H9 (cell line): ENCODE measurements at regions not wholly inside any gene's neighbourhood (a gene's known extent, or its start where the extent isn't known, plus 50 kb on each side); places are given as distances from the start of the nearest gene placed in this dataset.

Source experiments
- DNase-seq: peaks from one replicate; pipeline ENCODE4 v3.0.0-alpha.2; 2017
- H2AFZ ChIP-seq: one replicate; pipeline ENCODE4 v1.6.1; 2013; ENCODE audit warnings: mild to moderate bottlenecking, low read length, control low read depth, moderate library complexity
- H2AK5ac ChIP-seq: 2 replicates; pipeline ENCODE4 v1.6.1; 2013; ENCODE audit warnings: low read length, control low read depth, mixed read lengths; ENCODE audit not compliant: insufficient read length
- H2BK120ac ChIP-seq: one replicate; pipeline ENCODE4 v1.6.1; 2013; ENCODE audit warnings: low read depth, mild to moderate bottlenecking, low read length, control low read depth, inconsistent platforms; ENCODE audit not compliant: poor library complexity, severe bottlenecking
- H2BK12ac ChIP-seq: 2 replicates; pipeline ENCODE4 v1.6.1; 2013; ENCODE audit warnings: low read length, control low read depth, mixed read lengths, low read depth; ENCODE audit not compliant: insufficient read length
- H2BK15ac ChIP-seq: 2 replicates; pipeline ENCODE4 v1.6.1; 2013; ENCODE audit warnings: low read depth, low read length, control low read depth
- H2BK20ac ChIP-seq: one replicate; pipeline ENCODE4 v1.6.1; 2013; ENCODE audit warnings: low read depth, mild to moderate bottlenecking, low read length, control low read depth, inconsistent platforms; ENCODE audit not compliant: poor library complexity, severe bottlenecking
- H2BK5ac ChIP-seq: 2 replicates; pipeline ENCODE4 v1.6.1; 2013; ENCODE audit warnings: low read length, control low read depth, mixed read lengths; ENCODE audit not compliant: insufficient read length
- H3K14ac ChIP-seq: 2 replicates; pipeline ENCODE4 v1.6.1; 2013; ENCODE audit warnings: low read length, control low read depth; ENCODE audit not compliant: insufficient read depth
- H3K18ac ChIP-seq: 2 replicates; pipeline ENCODE4 v1.6.1; 2013; ENCODE audit warnings: low read depth, mild to moderate bottlenecking, mixed read lengths, low read length, control low read depth; ENCODE audit not compliant: insufficient read length
- H3K23ac ChIP-seq: 2 replicates; pipeline ENCODE4 v1.6.1; 2013; ENCODE audit warnings: low read length, control low read depth, mixed read lengths, low read depth; ENCODE audit not compliant: insufficient read length
- H3K23me2 ChIP-seq: 2 replicates; pipeline ENCODE4 v1.6.1; 2013; ENCODE audit warnings: low read depth, mild to moderate bottlenecking, mixed read lengths, low read length, control low read depth; ENCODE audit not compliant: insufficient read length, poor library complexity, severe bottlenecking
- H3K27ac ChIP-seq: 2 replicates; pipeline ENCODE4 v1.5.1; 2013; ENCODE audit warnings: low read length, control low read depth, mixed read lengths, low read depth; ENCODE audit not compliant: insufficient read length
- H3K27me3 ChIP-seq: 2 replicates; pipeline ENCODE4 v1.6.1; 2013; ENCODE audit warnings: low read length, control low read depth, inconsistent platforms; ENCODE audit not compliant: insufficient read depth
- H3K4ac ChIP-seq: 2 replicates; pipeline ENCODE4 v1.6.1; 2013; ENCODE audit warnings: low read depth, mild to moderate bottlenecking, control low read depth, inconsistent platforms, low read length, moderate library complexity
- H3K4me1 ChIP-seq: 2 replicates; pipeline ENCODE4 v1.6.1; 2013; ENCODE audit warnings: low read length, control low read depth, inconsistent platforms; ENCODE audit not compliant: insufficient read depth
- H3K4me2 ChIP-seq: 2 replicates; pipeline ENCODE4 v1.6.1; 2013; ENCODE audit warnings: low read length, control low read depth, mixed read lengths; ENCODE audit not compliant: insufficient read length, insufficient read depth
- H3K56ac ChIP-seq: 2 replicates; pipeline ENCODE4 v1.6.1; 2013; ENCODE audit warnings: low read depth, mild to moderate bottlenecking, mixed read lengths, low read length, control low read depth; ENCODE audit not compliant: insufficient read length
- H3K79me1 ChIP-seq: 2 replicates; pipeline ENCODE4 v1.6.1; 2013; ENCODE audit warnings: low read depth, mild to moderate bottlenecking, moderate library complexity, low read length, control low read depth, inconsistent platforms; ENCODE audit not compliant: insufficient read depth, poor library complexity, severe bottlenecking
- H3K79me2 ChIP-seq: 2 replicates; pipeline ENCODE4 v1.6.1; 2013; ENCODE audit warnings: low read length, control low read depth, inconsistent platforms; ENCODE audit not compliant: insufficient read depth
- H3K9ac ChIP-seq: 2 replicates; pipeline ENCODE4 v1.6.1; 2013; ENCODE audit warnings: low read length, control low read depth, mixed read lengths; ENCODE audit not compliant: insufficient read length; ENCODE audit errors: extremely low read depth
- H3K9me3 ChIP-seq: one replicate; pipeline ENCODE4 v1.6.1; 2013; ENCODE audit warnings: low read depth, low read length, inconsistent platforms; ENCODE audit not compliant: control insufficient read depth
- H3T11ph ChIP-seq: one replicate; pipeline ENCODE4 v1.6.1; 2013; ENCODE audit warnings: mild to moderate bottlenecking, low read length, control low read depth, inconsistent platforms
- H4K20me1 ChIP-seq: one replicate; pipeline ENCODE4 v1.6.1; 2013; ENCODE audit not compliant: control insufficient read depth, insufficient read length, insufficient read depth
- H4K5ac ChIP-seq: 2 replicates; pipeline ENCODE4 v1.6.1; 2013; ENCODE audit warnings: low read depth, mild to moderate bottlenecking, mixed read lengths, low read length, control low read depth; ENCODE audit not compliant: insufficient read length
- H4K8ac ChIP-seq: replicated peaks from 2 replicates; pipeline ENCODE4 v1.6.1; 2013; ENCODE audit warnings: low read length, control low read depth, mixed read lengths, low read depth; ENCODE audit not compliant: insufficient read length
- H4K91ac ChIP-seq: 2 replicates; pipeline ENCODE4 v1.6.1; 2013; ENCODE audit warnings: low read depth, mild to moderate bottlenecking, moderate library complexity, mixed read lengths, low read length, control low read depth; ENCODE audit not compliant: insufficient read length
- H3K27ac Mint-ChIP-seq, 3 experiments: 2 replicates in 2 of 3; 3 replicates in 1 of 3; pipeline ENCODE4 v1.8.0; 2020 to 2021; ENCODE audit warnings: mixed read lengths in 3 of 3, mild to moderate bottlenecking in 1 of 3, moderate library complexity in 1 of 3
- H3K27me3 Mint-ChIP-seq: 2 replicates; pipeline ENCODE4 v1.8.0; 2021; ENCODE audit warnings: low read depth, mild to moderate bottlenecking, moderate library complexity, mixed read lengths
- H3K36me3 Mint-ChIP-seq, 3 experiments: 2 replicates in 2 of 3; 3 replicates in 1 of 3; pipeline ENCODE4 v1.8.0; 2020 to 2021; ENCODE audit warnings: low read depth in 3 of 3, mixed read lengths in 3 of 3; ENCODE audit not compliant: insufficient read depth in 1 of 3
- H3K4me1 Mint-ChIP-seq, 2 experiments: 2 replicates each; pipeline ENCODE4 v1.8.0; 2020; ENCODE audit warnings: mixed read lengths in 2 of 2
- H3K4me3 Mint-ChIP-seq, 2 experiments: 2 replicates in 1 of 2; 3 replicates in 1 of 2; pipeline ENCODE4 v1.8.0; 2020 to 2021; ENCODE audit warnings: mild to moderate bottlenecking in 2 of 2, mixed read lengths in 2 of 2, moderate library complexity in 1 of 2
- H3K9me3 Mint-ChIP-seq, 2 experiments: 2 replicates in 1 of 2; 3 replicates in 1 of 2; pipeline ENCODE4 v1.8.0; 2020; ENCODE audit warnings: mild to moderate bottlenecking in 2 of 2, mixed read lengths in 2 of 2, moderate library complexity in 1 of 2
- CTCF ChIP-seq: fragments of 200-600 bp; sonication (generic); conservative IDR thresholded peaks from 3 replicates; pipeline ENCODE4 v1.8.0; 2021; ENCODE audit warnings: antibody characterized with exemption, mild to moderate bottlenecking
- WGBS: extraction: QIAGEN DNeasy Blood & Tissue Kit; methylation state at CpG from one replicate; pipeline ENCODE4 v1.1.7; 2013; ENCODE audit warnings: missing lambda C conversion rate, low lambda C conversion rate, mixed read lengths; ENCODE audit not compliant: insufficient read length; ENCODE audit errors: extremely low coverage; 5-methylcytosine and 5-hydroxymethylcytosine counted together

- Histone ChIP-seq H2BK12ac (no peak overlapping the region), H4K5ac (no peak overlapping the region), H2BK15ac (no peak overlapping the region), H3K79me2 (no peaks in the 10 kb centered on the region), H3K27me3 (no peaks in the 10 kb centered on the region), H3K9ac (no peak overlapping the region), H2BK20ac (no peak overlapping the region), H3K27ac (no peak overlapping the region), H3K4ac (no peak overlapping the region), H2AK5ac (no peak overlapping the region), H3K23me2 (peaks cover 4% of the 10 kb centered on the region), H3K23ac (no peak overlapping the region), H3K79me1 (no peaks in the 10 kb centered on the region), H2BK120ac (no peak overlapping the region), H3K18ac (no peak overlapping the region), H3K56ac (no peak overlapping the region), H4K91ac (no peak overlapping the region), H3K14ac (no peak overlapping the region), H2BK5ac (no peak overlapping the region), H3K4me1 (no peaks in the 10 kb centered on the region), H2AFZ (no peak overlapping the region), H4K20me1 (no peaks in the 10 kb centered on the region), H4K8ac (no peak overlapping the region), H3T11ph (no peak overlapping the region), H3K9me3 (no peaks in the 10 kb centered on the region), H3K4me2 (no peak overlapping the region)
- Mint-ChIP-seq H3K36me3 (no peaks in the 10 kb centered on the region), H3K4me1 (peaks cover 32 to 33% of the 10 kb centered on the region in 2 experiments), H3K4me3 (no peak overlapping the region), H3K27me3 (no peaks in the 10 kb centered on the region; the same call in 1 of the 2 replicates), H3K27ac (no peak overlapping the region), H3K9me3 (peaks cover 0 to 3% of the 10 kb centered on the region in 2 experiments; a peak in 1 of 5 replicates)
- DNase-seq, result no peak
- no peak for TF ChIP-seq CTCF
- no CpG with 5 or more reads among the region's 2 CpGs for WGBS
Measured at GRCh38 chr20:41691443-41691842, 73.3 kb upstream of the CHD6 start.
